ENCODE measurements at regions not wholly inside any gene's neighbourhood (a gene's known extent, or its start where the extent isn't known, plus 50 kb on each side); places are given as distances from the start of the nearest gene placed in this dataset.

- DNase-seq: no peak
Observed at GRCh38 chr12:4133636-4134447, 139.7 kb upstream of the CCND2 start.

- no peak for DNase-seq
Observed at GRCh38 chr12:4133029-4133428, 140.5 kb upstream of the CCND2 start.

GRCh38 chr12:4121506-4122020 is 152.0 kb upstream of the CCND2 start:
- DNase-seq: no peak

GRCh38 chr12:4120316-4120917 is 153.1 kb upstream of the CCND2 start:
- no peak for DNase-seq

GRCh38 chr12:4119157-4119761 is 154.3 kb upstream of the CCND2 start:
- DNase-seq: no peak

- DNase-seq: no peak
Observed at GRCh38 chr12:4118601-4119156, 154.9 kb upstream of the CCND2 start.

GRCh38 chr12:4118017-4118510 is 155.5 kb upstream of the CCND2 start:
- DNase-seq: no peak

- no peak for DNase-seq
Observed at GRCh38 chr12:4117386-4118016, 156.1 kb upstream of the CCND2 start.

- no peak for DNase-seq
Observed at GRCh38 chr12:4116251-4117111, 157.1 kb upstream of the CCND2 start.

GRCh38 chr12:4115570-4115969 is 158.0 kb upstream of the CCND2 start:
- no peak for DNase-seq

GRCh38 chr12:4114986-4115385 is 158.6 kb upstream of the CCND2 start:
- DNase-seq: no peak

GRCh38 chr12:4112734-4113325 is 160.7 kb upstream of the CCND2 start:
- no peak for DNase-seq

GRCh38 chr12:4112290-4112689 is 161.3 kb upstream of the CCND2 start:
- DNase-seq: no peak

GRCh38 chr12:4111010-4111409 is 162.6 kb upstream of the CCND2 start:
- no peak for DNase-seq

GRCh38 chr12:4109826-4110225 is 163.7 kb upstream of the CCND2 start:
- DNase-seq: no peak

- DNase-seq: no peak
Observed at GRCh38 chr12:4108803-4109345, 164.7 kb upstream of the CCND2 start.

- no peak for DNase-seq
Observed at GRCh38 chr12:4107911-4108697, 165.5 kb upstream of the CCND2 start.

GRCh38 chr12:4107436-4107878 is 166.1 kb upstream of the CCND2 start:
- DNase-seq: no peak

GRCh38 chr12:4106621-4107020 is 166.9 kb upstream of the CCND2 start:
- DNase-seq: no peak

GRCh38 chr12:4104722-4105244 is 168.8 kb upstream of the CCND2 start:
- no peak for DNase-seq

Measured in NCI-H2081 (cell line).